ENCODE measurements at regions not wholly inside any gene's neighbourhood (a gene's known extent, or its start where the extent isn't known, plus 50 kb on each side); places are given as distances from the start of the nearest gene placed in this dataset.

GRCh38 chr7:156000601-156001396, 188.5 kb upstream of the SHH start:
- TF ChIP-seq EP300 (IDR thresholded peaks at IDR 0.05) (no peak), POLR2A (IDR thresholded peaks at IDR 0.05) (no peak)
